GM12878 (cell line): ENCODE measurements at regions not wholly inside any gene's neighbourhood (a gene's known extent, or its start where the extent isn't known, plus 50 kb on each side); places are given as distances from the start of the nearest gene placed in this dataset.

Source experiments
- ATAC-seq: fragments of 200-7000 bp; cut with Tn5 transposase; 3 replicates; pipeline ENCODE4 v1.9.1; 2020; ENCODE audit warnings: mild to moderate bottlenecking, moderate library complexity
- BruUV-seq: library from RNA; stranded (reverse); fragments of 400-500 nt; replicated peaks from 2 replicates; lab custom pipeline; 2021; lab: Mats Ljungman, UMichigan
- CTCF ChIA-PET: fragments of 300-600 bp; sonication (Branson Sonifier 250); formaldehyde crosslinking; extraction: SDS; loops from one replicate; lab custom pipeline; 2021; ENCODE audit warnings: inconsistent platforms; lab: Yijun Ruan, JAX
- POLR2A ChIA-PET: fragments of 350-600 bp; formaldehyde crosslinking; extraction: SDS; loops from one replicate; lab custom pipeline; 2021; ENCODE audit warnings: inconsistent platforms; lab: Charles Lee
- RAD21 ChIA-PET: fragments of 300-600 bp; sonication (Branson Sonifier 250); formaldehyde crosslinking; loops from one replicate; lab custom pipeline; 2023; ENCODE audit warnings: antibody characterized with exemption; ENCODE audit not compliant: unreplicated experiment; lab: Charles Lee
- SMC1A ChIA-PET: fragments of 300-600 bp; sonication (Branson Sonifier 250); formaldehyde crosslinking; loops from one replicate; lab custom pipeline; 2023; ENCODE audit not compliant: unreplicated experiment, uncharacterized antibody; lab: Charles Lee
- DNase-seq: peaks from one replicate; pipeline ENCODE4 v3.0.0-alpha.2; 2011; ENCODE audit warnings: low read depth, low spot score
- FAIRE-seq: peaks from 3 replicates; lab custom pipeline; 2011; peaks lifted over from hg19 to GRCh38; lab: Jason Lieb, UNC
- H2AFZ ChIP-seq: 2 replicates; pipeline ENCODE4 v1.6.0; 2011; ENCODE audit warnings: low read depth, low read length, control low read depth; ENCODE audit not compliant: control insufficient read depth
- H3K27ac ChIP-seq: 2 replicates; pipeline ENCODE4 v1.5.1; 2011; ENCODE audit warnings: control low read depth; ENCODE audit not compliant: control insufficient read depth, insufficient read depth
- H3K27me3 ChIP-seq, 2 experiments: replicated peaks in 1 of 2; 2 replicates each; pipeline versions ENCODE4 v1.6.0 to v1.6.1; 2011; ENCODE audit warnings: low read length in 1 of 2; ENCODE audit not compliant: control insufficient read depth in 2 of 2, insufficient read depth in 2 of 2
- H3K36me3 ChIP-seq, 2 experiments: 2 replicates each; pipeline ENCODE4 v1.5.1; 2011; ENCODE audit warnings: low read length in 1 of 2; ENCODE audit not compliant: control insufficient read depth in 2 of 2, insufficient read depth in 2 of 2
- H3K4me1 ChIP-seq: 2 replicates; pipeline ENCODE4 v1.6.1; 2011; ENCODE audit warnings: mild to moderate bottlenecking, low read length, moderate library complexity, mixed read lengths; ENCODE audit not compliant: control insufficient read depth, insufficient read depth
- H3K4me2 ChIP-seq: 2 replicates; pipeline ENCODE4 v1.6.0; 2011; ENCODE audit warnings: control low read depth; ENCODE audit not compliant: control insufficient read depth, insufficient read depth
- H3K4me3 ChIP-seq: fragments of 200-600 bp; sonication (generic); 2 replicates; pipeline ENCODE4 v1.5.1; 2016
- H3K79me2 ChIP-seq: 2 replicates; pipeline ENCODE4 v1.6.0; 2011; ENCODE audit warnings: low read length; ENCODE audit not compliant: control insufficient read depth, insufficient read depth
- H3K9ac ChIP-seq: 2 replicates; pipeline ENCODE4 v1.8.0; 2011; ENCODE audit warnings: low read length, control low read depth, mixed read lengths; ENCODE audit not compliant: control insufficient read depth, insufficient read depth
- H3K9me3 ChIP-seq: replicated peaks from 3 replicates; pipeline ENCODE4 v1.5.1; 2011; ENCODE audit warnings: mild to moderate bottlenecking, low read length; ENCODE audit not compliant: control insufficient read depth, insufficient read depth
- H4K20me1 ChIP-seq: 2 replicates; pipeline ENCODE4 v1.6.0; 2011; ENCODE audit not compliant: control insufficient read depth, insufficient read depth
- BCLAF1 ChIP-seq: fragments of 450-650 bp; IDR thresholded peaks from 2 replicates; pipeline ENCODE4 v1.6.1; 2017; ENCODE audit warnings: antibody characterized with exemption, mild to moderate bottlenecking, moderate library complexity
- BMI1 ChIP-seq: fragments of 450-650 bp; IDR thresholded peaks from 2 replicates; pipeline ENCODE4 v1.6.1; 2016; ENCODE audit warnings: mild to moderate bottlenecking, moderate library complexity, borderline replicate concordance
- CEBPB ChIP-seq, 2 experiments: fragments of 150-350 bp in 1 of 2; IDR thresholded peaks; 2 replicates each; pipeline ENCODE4 v1.6.1; 2012 to 2014; ENCODE audit warnings: low read depth in 2 of 2, low read length in 2 of 2, borderline replicate concordance in 1 of 2, inconsistent platforms in 1 of 2
- KLF5 ChIP-seq: fragments of 450-650 bp; IDR thresholded peaks from 2 replicates; pipeline ENCODE4 v1.6.1; 2014; ENCODE audit warnings: mild to moderate bottlenecking; ENCODE audit not compliant: partially characterized antibody
- SMAD5 ChIP-seq: IDR thresholded peaks from 2 replicates; pipeline ENCODE4 v1.6.1; 2016; ENCODE audit warnings: antibody characterized with exemption, low read depth
- SP1 ChIP-seq: IDR thresholded peaks from one replicate; pipeline ENCODE4 v1.6.1; 2011; ENCODE audit warnings: low read depth, low read length
- ZNF592 ChIP-seq: fragments of 450-650 bp; IDR thresholded peaks from 2 replicates; pipeline ENCODE4 v1.6.1; 2017; ENCODE audit warnings: mild to moderate bottlenecking, moderate library complexity
- ZZZ3 ChIP-seq: IDR thresholded peaks from 2 replicates; pipeline ENCODE4 v1.6.1; 2011; ENCODE audit warnings: low read depth; ENCODE audit not compliant: control insufficient read depth, insufficient read length
- WGBS: methylation state at CpG from one replicate; pipeline ENCODE4 v1.1.6; 2016; ENCODE audit warnings: low lambda C conversion rate; ENCODE audit not compliant: insufficient replicate concordance, insufficient coverage; ENCODE audit errors: missing lambda C conversion rate; 5-methylcytosine and 5-hydroxymethylcytosine counted together
- in situ Hi-C: fragments of 300-500 bp; cut with MboI; formaldehyde crosslinking; loops from 9 replicates; pipeline ENCODE4 v1.14.3; 2018; ENCODE audit warnings: mixed read lengths
- intact Hi-C: fragments of 100-400 bp; cut with micrococcal nuclease; formaldehyde crosslinking; loops from one replicate; pipeline ENCODE4 v1.14.2; 2022; ENCODE audit not compliant: unreplicated experiment

DNA sequence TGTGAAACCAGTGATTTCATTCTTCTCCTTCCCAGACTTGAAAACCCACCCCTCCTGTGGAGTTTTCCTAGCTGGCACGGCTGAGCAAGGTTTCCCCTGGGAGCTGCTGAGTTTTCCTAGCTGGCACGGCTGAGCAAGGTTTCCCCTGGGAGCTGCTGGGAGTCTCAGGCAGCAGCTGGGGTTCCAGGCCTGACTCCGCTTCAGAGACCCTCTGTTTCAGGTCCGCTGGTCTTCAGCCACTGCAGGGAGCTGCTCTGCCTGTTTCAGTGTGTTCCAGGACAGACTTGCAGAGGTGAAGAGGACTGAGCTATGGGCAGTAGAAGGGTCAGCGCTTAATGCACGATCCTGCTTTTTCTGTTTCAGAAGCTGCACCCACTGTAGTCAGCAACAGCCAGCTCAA is 104.9 kb downstream of the XRCC2 start:
- Histone ChIP-seq H3K27me3 (no peaks in the 10 kb centered on the region), H3K4me1 (no peaks in the 10 kb centered on the region; the same call in 1 of the 2 replicates), H3K27ac (no peak overlapping the region), H3K9me3 (no peaks in the 10 kb centered on the region), H4K20me1 (no peaks in the 10 kb centered on the region), H3K9ac (no peak overlapping the region), H3K4me3 (no peak overlapping the region), H2AFZ (no peak overlapping the region), H3K4me2 (no peak overlapping the region), H3K79me2 (no peaks in the 10 kb centered on the region), H3K36me3 (no peaks in the 10 kb centered on the region)
- ChIA-PET SMC1A (interaction anchor here (0.9 to 1.1 kb wide), 2 partner anchors 36 to 135 kb away, joined by 3 to 4 read pairs; no protein-coding TSS in a partner anchor), RAD21 (no interaction called here), POLR2A (interaction anchor here (0.6 kb wide), 1 partner anchor 76 kb away, joined by 5 read pairs; no protein-coding TSS in a partner anchor), CTCF (no interaction called here)
- in situ Hi-C loops (no loop called here), intact Hi-C loops (no loop called here)
- TF ChIP-seq BCLAF1 (no peak), CEBPB (IDR thresholded peaks at IDR 0.05; ENCODE audit: borderline replicate concordance in 1 of 2, low read depth in 2 of 2, low read length in 2 of 2) (no peak)
- 25% methylated on average over 6 of the region's 6 CpGs for WGBS
- BruUV-seq: no TSS peak
- no peak for ATAC-seq
- DNase-seq: no peak
- FAIRE-seq: no peak

DNA sequence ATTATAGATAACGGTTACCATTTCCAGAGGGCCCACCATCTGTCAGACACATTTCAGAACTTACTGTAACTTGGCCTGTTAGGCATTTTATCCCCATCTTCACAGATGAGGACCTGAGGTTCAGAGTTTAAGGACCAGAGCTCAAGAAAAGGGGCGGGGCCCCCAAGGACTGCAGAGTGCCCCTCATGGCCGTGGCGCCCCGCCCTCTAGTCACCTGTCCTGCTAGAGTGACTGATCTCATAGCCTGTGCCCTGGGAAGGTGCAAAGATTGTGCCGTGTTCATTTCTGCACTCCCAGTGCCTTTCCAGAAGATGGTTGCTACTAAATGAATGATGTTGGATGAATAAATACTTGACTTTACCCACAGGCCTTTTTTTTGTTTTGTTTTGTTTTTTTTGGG is 107.0 kb downstream of the XRCC2 start:
- Histone ChIP-seq H3K4me2 (no peak overlapping the region), H3K4me3 (no peak overlapping the region), H2AFZ (no peak overlapping the region), H4K20me1 (no peaks in the 10 kb centered on the region), H3K4me1 (no peaks in the 10 kb centered on the region), H3K9me3 (no peaks in the 10 kb centered on the region), H3K27me3 (no peaks in the 10 kb centered on the region), H3K79me2 (no peaks in the 10 kb centered on the region), H3K36me3 (no peaks in the 10 kb centered on the region), H3K27ac (no peak overlapping the region), H3K9ac (no peak overlapping the region)
- intact Hi-C loops: no loop called here
- CTCF ChIA-PET: no interaction called here
- DNase-seq (no peak), ATAC-seq (no peak), FAIRE-seq (no peak)
- SMC1A ChIA-PET: interaction anchor here (0.6 kb wide), 1 partner anchor 61 kb away, joined by 3 read pairs; no protein-coding TSS in a partner anchor
- in situ Hi-C loops: no loop called here
- POLR2A ChIA-PET: interaction anchor here (1.1 kb wide), 1 partner anchor 123 kb away, joined by 4 read pairs; no protein-coding TSS in a partner anchor
- WGBS: 60% methylated on average over 6 of the region's 6 CpGs
- no TSS peak for BruUV-seq
- RAD21 ChIA-PET: no interaction called here
- TF ChIP-seq ZZZ3 (no peak), SMAD5 (no peak), SP1 (no peak), KLF5 (no peak), ZNF592 (no peak), BMI1 (no peak)
